Activated CD4-positive, alpha-beta T cell treated with anti-CD3 and anti-CD28 coated beads, Interleukin-2, Interleukin-6, amounts not matched to agents 100 ng/mL and 50 ng/mL, durations not matched to agents 16 hours and 8 hours (primary cell): ENCODE measurements at regions not wholly inside any gene's neighbourhood (a gene's known extent, or its start where the extent isn't known, plus 50 kb on each side); places are given as distances from the start of the nearest gene placed in this dataset.
"Not testable (repeated sequence)": the region's sequence is repeated elsewhere in the genome, so short reads cannot be mapped to it uniquely, and the experiment has no call there.

ENCODE experiments used
- DNase-seq: peaks from one replicate; pipeline ENCODE4 v3.0.0-alpha.2; 2020

DNA sequence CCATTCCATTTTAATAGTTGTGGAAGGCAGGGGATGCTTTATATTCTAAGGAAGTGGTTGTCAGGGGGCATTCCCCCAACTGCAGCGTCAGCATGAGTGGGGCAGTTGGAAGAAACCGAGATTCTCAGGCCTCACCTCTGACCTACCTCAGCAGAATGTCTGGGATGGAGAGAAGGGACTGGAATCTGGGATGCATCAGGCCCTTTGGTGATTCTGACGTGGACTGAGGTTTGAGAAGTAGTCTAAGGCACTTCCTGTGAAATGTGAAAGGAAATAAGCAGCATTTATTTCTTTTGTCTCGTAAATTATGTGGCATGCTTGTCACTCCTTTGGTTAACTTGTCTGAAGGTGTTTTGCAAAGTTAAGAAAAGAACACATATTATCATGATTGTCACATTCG is 540.7 kb upstream of the NETO1 start:
- DNase-seq: no peak

DNA sequence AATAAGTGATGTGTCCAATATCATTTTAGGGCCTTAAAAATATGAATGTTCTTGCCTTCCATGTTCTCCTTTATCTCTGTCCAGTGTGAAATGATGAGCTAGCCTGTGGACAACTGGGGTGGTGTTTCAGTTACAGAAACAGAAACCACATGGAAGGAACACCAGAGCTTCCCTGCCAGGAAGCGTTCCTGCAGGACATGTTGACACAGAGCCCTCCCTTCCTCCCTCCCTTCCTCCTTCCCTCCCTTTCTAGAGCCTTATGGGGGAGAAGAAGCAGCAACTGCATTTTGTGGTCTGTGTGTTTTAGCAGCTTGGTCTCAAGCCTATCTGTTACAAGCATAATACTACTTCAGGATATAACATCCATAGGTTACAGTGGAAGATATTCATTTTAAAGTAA is 539.7 kb upstream of the NETO1 start:
- no peak for DNase-seq

DNA sequence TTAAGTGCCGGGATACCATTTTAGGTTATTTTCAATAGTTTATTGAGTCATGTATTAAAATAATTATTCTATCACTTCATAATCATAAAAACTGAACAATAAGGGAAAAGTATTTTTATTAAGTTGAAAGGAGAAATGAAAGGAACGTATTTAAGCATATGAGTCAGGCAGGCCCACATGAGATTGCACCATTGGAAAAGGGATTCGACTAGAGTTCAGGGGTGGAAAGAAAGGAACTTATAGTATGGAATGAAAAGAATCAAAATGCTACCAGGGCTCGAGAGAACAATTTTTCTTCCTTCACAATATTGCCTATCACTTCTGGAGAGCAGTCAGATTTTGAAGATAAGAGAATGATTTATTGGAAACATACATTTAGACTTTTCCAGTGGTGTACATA is 516.5 kb upstream of the NETO1 start:
- no peak for DNase-seq

DNA sequence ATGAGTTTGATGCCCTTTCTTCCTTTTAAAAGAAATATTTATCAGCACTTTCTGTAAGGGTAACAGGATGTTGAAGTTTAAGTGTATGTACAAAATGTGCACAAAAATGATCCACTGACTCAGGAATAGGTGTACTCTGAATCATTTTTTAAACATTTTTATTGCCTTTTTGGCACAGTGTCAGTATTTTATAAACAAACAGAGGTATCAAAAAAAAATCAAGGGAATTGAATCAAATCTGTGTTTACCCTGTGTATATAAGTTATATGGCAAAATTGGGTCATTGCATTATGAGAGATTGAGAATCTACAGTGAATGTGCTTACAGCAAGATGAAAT is 513.9 kb upstream of the NETO1 start:
- no peak for DNase-seq

DNA sequence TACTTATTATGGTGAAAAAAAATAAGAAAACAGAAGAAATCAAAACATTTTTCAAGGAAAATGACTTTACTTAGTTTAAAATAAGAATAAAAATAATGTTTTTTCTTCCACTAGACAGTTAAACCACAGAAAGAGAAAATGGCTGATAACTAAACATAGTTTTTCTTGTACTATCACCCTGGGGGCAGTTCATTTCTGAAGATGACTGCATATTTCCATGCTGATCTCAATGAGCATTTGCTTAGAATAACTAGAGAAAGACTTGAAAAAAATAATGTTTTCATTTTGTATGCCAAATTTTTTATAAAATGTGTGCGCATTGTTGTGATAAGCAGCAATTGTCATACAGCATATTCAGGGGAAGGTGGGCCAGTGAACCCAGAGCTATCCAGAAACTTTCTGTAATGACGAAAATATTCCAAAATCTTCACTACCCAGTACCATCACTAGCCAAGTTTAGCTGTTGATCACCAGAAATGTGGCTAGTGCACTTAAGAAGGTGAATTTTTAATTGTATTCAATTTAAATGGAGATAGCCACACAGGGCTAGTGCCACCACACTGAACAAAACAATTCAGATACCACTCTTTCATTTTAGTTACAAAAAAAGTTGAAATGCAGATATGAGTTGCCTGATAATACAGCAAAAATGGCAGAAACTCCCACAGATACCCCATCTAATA is 513.4 kb upstream of the NETO1 start:
- DNase-seq: no peak

DNA sequence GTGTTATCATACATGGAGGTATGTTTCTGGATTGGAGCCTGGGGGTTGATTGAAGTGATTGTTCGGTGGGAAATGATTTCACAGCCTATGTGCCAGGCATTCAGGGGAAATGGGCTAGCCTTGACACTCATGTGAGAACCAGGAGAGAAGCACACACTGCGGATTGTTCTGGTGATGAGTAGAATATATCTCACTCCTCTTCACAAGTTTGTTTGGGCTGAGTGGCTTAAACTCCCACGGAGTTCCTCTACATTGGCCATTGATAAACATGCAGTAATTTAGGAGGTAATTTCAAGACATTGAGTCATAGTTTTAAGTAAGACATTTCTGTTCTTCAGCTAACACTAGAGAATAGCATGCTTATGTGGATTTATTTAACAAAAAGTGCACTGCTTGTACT is 498.9 kb upstream of the NETO1 start:
- no peak for DNase-seq

DNA sequence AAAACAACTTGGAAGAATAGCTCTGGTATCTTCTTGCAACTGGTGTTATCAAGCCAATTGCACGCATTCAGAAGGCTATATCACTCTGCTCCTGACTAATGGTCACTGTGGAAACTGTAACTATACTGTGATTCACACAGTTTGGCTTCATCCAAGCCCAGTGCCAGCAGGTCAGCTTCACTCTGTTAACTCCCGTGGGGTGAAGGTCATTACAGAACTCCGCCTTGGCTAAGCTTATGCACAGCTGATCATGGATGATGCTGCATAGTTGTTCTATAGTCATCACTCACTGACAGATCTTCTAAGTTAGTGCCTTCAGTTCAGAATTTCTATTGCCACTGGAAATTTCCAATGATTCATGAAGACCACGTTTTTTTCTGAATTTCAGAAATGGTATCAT is 497.2 kb upstream of the NETO1 start:
- DNase-seq: no peak

DNA sequence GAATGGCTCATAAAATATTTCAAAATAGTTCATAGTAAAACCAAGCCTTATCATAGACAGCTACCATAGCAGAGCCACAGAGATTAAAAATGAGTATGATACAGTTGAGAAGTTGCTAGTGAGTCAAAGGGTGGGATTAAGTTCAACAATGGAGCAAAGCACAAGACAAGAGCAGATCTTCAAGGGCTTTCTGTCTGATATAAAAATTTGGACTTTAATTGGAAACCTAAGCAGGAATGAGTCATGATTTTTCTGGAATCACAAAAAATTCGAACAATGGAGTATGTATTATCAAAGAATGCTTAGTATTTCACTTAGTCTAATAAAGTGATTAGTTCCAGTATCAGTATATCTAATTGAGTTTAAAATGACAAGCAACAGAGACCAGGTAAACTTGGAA is 487.3 kb upstream of the NETO1 start:
- DNase-seq: no peak

DNA sequence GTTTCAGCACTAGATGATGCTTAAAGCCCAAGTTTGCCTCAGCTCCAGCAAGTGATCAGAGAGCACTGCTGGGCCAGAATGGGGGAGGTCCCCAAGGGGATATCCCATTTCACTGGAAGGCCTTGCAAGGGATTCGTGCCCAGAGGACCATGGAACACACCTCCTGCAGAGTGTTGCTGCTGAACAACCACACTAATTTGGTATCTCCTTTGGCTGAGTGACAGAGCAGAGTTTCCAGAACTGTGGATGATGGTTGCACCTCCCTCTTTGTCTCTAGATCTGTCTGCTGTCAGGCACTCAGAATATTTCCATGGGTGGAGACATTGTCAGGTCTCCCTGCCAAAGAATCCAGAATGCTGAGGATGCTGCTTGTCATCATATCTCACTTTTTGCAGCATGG is 484.8 kb upstream of the NETO1 start:
- DNase-seq: no peak

DNA sequence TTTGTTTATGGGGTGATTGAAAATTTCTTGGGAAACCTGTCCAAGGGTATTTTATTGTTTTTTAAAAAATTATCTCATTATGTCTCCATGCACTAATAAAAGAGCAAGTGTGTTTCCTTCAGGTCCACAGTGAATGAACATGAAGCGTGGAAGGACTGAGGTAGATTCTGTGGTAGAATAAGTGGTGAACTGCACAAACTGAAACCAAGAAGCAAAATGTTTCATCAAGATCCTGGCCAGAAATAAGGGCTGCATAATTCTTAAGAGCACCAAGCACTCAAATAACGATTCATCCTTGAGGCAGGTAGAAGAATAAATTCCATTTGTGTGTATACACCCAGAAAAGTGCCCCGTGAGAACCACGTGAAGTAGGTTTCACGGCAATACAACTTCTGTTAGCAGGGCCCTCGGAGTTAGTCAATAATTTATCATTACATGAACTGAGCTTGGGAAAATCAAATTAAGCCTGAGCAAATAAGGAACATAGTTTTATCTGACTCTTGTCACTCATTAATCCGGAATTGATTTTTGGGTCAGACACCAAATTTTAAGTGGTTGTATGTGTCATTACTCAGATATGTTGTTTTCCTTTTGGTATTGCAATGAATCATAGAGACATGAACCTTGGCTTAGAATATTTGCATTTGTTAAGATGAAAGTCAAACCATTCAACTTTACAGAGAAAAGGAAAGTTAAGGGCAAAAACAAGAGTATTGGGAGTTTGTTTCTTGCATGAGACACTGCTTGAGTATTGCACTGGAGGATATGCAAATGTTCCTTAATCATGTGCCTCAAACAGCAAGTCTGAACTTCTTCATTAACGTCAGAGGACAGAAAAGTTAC is 472.6 kb upstream of the NETO1 start:
- DNase-seq: no peak

DNA sequence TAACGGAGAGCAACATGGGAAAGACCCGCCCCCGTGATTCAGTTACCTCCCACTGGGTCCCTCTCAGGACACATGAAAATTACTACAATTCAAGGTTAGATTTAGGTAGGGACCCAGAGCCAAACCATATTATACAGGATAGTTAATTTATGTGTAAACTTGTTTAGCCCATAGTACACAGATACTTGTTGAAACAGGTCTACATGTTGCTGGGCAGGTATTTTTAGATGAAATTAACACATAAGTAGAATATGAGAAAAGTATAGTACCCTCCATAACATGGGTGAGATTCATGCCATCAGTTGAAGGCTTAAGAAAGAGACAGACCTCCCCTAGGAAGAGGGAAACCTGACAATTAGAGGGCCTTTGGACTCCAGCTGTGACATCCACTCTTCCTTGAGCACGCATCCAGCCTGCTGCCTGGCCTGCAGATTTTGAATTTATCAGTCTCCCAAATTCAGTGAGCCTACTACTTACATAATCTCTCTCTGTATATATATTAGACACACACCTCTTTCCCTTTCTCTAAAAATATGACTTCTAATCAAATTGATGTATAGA is 463.5 kb upstream of the NETO1 start:
- DNase-seq: no peak

DNA sequence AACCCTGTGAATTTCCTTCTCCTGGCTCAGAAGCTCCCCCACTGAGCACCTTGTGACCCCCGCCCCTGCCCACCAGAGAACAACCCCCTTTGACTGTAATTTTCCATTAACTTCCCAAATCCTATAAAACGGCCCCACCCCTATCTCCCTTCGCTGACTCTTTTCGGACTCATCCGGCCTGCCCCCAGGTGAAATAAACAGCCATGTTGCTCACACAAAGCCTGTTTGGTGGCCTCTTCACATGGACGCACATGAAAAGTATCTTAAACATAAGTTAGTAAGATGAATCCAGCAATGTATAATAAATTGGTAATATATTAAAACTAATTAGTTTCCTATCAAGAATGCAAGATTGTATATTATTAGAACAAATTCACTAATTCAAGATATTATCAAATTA is 462.3 kb upstream of the NETO1 start:
- DNase-seq: not testable (repeated sequence)

DNA sequence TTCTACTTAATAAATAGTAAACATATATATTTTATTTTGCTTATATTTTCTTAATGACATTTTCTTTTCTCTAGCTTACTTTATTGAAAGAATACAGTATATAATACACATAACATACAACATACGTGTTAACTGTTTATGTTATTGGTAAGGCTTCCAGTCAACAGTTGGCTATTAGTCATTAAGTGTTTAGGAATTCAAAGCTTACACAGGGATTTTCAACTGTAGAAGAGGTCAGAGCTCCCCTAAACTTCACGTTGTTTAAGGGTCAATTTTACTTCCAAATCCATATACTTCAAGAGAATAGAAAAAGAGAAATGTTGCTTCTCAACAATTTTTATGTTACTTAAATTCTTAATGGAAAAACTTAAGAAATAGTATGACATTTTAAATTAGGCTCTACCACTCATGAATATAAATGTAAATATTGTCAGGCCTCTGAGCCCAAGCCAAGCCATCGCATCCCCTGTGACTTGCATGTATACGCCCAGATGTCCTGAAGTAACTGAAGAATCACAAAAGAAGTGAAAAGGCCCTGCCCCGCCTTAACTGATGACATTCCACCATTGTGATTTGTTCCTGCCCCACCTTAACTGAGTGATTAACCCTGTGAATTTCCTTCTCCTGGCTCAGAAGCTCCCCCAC is 456.5 kb upstream of the NETO1 start:
- DNase-seq: not testable (repeated sequence)

DNA sequence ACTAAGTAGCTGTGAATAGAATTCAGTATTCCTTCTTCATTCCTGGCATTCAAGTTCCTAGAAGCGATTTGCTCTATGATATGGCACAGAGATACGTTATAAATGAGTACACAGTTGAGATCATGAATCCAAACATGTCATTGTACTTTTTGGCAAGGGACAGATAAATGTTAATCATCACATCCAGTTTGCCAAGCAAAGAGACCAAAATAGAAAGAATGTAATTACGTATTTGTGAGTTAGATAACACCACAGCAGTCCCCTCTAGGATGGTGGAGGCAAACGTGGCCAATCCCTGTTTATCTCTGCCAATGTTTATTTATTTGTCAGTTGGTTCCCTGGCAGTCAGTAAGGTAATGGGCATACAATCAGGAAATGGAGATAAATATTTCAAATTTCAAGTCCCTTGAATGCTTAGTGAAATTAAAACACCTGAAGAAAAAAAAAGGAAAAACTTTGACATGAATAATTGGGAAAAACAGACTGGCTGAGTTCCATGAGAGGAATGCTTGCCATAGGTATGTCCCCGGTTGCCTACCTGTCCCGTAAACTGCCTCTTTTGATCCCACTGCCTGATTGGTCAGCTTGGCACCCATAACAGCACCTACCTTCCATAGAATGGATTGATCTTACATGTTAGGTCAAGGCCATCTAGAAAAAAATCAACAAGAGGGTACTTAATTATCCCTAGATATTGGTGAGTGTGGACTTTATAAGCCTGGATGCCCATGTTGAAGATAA is 451.1 kb upstream of the NETO1 start:
- DNase-seq: no peak

DNA sequence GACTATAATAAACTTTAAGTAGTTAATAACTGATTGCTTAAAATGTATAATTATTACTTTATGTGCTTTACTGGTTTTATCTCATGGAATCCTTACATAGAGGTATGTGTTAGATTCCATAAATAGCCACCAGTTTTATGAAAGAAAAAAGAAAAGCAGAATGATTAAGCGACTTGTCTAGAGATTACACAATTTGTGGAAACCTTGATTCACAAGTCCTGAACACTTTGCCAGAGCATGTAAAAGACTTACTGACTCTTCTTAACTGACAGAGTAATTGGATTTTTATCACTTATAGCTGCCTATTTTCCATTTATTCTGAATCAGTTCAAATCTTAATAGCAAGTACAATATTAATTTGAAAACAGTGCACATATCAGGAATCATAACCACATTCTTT is 448.7 kb upstream of the NETO1 start:
- no peak for DNase-seq

DNA sequence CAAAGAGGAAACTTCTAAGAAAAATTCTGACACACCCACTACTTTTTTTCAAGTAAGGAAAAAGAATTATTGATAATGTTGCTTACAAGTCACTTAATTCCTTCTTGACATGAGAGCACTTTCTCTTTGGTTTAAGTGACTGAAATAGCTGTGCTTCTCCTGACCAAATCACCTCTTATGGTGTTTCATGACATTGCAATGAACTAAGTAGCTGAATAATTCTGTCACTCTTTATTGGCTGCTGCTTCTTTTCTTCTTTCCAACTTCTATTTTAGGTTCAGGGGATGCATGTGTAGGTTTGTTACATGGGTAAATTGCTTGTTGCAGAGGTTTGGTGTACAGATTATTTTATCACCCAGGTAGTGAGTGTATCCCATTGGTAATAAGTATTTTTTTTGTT is 447.6 kb upstream of the NETO1 start:
- no peak for DNase-seq

DNA sequence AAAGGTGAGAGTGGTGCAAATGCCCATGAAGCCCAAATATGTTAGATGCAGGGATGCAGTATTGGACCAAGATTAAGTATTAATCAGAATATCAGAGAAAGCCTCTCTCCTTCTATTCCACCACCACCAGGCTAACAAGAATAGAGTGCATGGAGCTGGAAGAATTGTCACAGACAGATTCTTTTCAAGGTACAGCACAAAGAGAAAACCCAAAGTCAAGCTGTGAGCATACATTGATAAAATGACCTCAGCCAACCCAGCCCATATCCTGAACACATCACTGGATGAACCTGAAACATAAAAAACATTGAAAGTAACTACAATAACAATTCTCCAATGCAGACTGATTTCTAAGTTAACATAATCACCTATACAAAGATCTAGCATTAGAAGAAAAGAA is 445.7 kb upstream of the NETO1 start:
- DNase-seq: no peak

DNA sequence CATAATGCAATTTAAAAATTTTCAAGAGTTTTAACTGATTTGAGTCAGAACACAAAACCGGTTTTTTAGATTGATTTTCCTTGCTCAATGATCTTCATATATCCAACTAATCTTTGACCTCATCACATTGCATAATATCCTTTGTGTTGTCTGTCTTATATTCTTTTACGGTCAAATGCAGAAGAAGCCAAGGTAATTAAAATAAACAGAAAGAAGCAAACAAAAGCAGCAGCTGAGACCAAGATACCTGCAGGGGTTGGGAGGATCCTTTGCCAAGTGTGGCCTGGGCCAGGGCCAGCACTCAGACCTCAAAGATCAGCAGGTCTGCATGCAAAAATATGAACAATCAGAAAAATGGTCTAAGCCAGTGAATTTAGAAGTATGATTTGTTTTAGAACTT is 428.9 kb upstream of the NETO1 start:
- no peak for DNase-seq

DNA sequence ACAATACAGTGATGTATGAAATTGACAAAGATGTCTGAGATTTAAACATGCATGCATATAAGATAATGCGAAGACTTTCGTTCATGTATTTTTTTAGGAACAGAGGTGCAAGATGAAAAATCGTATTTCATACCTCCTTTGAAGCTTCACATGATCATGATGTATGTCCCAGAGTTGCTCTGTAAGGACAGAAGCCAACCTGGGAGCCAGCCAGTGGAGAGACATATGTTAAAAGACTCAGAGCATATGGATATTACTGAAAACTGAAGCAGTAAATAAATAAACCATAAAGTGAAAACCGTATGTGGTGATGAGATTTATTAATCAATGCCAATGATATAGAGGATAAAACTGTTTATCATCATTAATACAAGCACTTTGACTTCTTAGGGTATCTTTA is 424.4 kb upstream of the NETO1 start:
- no peak for DNase-seq

DNA sequence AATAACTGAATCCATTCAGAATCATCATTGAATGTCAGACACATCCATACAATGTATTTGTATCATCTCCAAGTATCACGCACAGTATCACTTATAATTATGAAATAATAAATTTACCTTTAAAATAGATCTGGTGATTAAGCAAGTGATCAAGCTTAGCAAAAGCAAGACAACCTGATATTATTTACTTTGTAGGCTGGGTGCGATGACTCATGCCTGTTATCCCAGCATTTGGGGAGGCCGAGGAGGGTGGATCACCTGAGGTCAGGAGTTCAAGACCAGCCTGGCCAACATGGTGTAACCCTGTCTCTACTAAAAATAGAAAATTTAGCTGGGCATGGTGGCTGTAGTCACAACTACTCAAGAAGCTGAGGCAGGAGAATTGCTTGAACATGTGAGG is 421.0 kb upstream of the NETO1 start:
- DNase-seq: no peak

DNA sequence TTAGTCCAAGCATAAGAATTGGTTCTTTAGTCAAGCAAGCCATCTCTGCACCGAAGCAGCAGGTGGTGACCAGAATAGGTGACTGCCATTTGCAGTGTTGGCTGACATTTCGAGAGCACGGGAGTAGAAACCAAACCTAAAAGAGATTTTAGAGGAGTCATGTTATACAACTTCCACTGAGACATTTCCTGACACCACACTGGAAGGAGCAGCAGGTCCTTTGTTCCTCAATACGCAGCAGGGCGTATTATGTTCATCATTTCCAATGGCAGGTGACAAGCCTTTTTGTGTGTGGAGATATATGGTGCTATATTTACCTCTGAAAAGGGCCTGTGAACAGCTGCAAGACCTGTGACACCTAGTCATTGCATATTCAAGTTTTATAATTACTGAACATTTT is 418.8 kb upstream of the NETO1 start:
- DNase-seq: no peak

DNA sequence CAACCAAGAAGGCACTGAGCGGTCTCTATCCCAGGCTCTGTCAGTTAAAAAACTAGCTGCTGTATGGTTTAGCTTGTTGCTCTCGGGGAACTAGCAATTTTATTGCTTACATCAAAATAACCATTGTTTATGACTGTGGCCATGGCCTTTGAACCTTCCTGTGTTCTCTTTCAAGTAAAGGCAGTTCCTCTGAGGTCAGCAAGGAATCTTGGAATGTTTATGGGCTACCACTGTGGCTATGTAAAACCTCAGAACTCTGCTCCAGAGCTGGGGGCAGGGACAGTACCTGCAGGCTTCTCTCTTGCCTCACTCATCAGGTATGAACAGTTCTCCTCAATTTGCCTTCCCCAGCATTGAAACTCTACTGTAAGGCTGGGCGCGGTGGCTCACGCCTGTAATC is 416.0 kb upstream of the NETO1 start:
- DNase-seq: no peak

DNA sequence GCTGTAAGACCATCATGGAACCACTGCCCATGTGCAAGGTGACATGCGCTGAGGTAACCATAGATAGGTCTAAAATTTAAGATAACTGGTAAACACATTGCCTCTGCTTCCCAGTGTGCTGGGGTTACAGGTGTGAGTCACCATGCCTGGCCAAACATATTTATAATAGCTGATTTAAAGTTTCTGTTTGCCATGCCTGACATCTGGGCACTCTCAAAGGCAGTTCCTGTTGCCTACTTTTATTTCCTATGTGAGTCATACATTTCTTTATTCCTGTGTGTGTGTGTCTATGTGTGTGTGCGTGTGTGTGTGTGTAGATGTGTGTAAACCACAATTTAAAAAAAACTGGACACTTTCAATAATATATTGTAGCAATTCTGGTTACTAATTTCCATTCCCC is 415.2 kb upstream of the NETO1 start:
- no peak for DNase-seq
